ENCODE measurements at regions not wholly inside any gene's neighbourhood (a gene's known extent, or its start where the extent isn't known, plus 50 kb on each side); places are given as distances from the start of the nearest gene placed in this dataset.

DNA sequence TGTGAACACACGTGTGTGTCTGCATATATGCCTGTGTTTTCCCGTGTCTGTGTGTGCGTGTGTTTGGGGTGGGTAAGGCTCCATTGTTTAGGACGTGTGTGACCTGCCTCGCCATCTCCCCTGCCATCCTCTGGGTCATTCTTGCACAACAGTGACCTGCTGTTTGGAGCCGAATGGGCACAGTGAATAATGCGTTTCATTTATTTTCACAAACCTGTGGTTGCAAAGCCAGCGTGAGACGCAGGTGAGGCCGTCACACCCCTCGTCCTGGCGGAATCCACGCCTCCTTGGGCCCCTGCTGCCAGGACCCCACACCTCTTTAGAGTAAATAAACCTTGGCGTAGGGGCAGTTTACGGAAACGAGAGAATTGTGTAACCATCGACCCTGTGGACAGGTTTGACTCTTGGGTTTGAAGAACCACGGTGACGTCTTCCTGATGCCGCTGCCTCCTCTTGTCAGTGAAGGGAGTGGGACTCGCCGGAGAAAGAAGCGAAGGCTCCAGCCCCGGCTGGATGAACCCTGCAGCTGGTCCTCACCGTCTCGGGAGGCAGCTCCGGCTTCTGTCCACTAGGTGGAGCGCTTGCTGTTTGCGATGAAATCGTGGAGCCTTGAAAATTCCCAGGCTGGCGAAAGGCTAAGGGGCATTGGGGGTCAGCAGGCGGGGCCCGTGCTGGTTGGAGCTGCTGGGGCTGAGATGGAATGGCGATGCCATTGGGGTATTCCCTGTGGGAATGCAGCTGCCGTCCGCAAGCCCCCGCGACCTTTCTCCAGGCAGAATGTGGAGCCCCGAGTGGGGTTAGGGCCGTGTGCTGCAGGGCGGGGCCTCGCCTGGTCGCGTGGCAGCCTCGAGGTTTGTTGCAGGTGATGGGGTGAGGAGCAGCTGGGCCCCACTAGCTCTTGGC lies 81.1 kb downstream of the RTP5 start:
- H3K36me3 ChIP-seq (ENCODE audit: insufficient read depth, low read length) = no peaks in the 10 kb centered on the region
- H3K27me3 ChIP-seq (ENCODE audit: control insufficient read depth in 1 of 2, insufficient read depth in 2 of 2, low read length in 2 of 2) = peaks cover 0 to 8% of the 10 kb centered on the region in 2 donors
- H3K27ac ChIP-seq (ENCODE audit: low read depth, low read length) = no peak overlapping the region
- H3K9ac ChIP-seq (ENCODE audit: low read length) = no peak overlapping the region
- H3K4me3 ChIP-seq (ENCODE audit: low read depth in 1 of 2, low read length in 2 of 2) = no peak overlapping the region
- peaks cover 7% of the 10 kb centered on the region for H3K4me1 ChIP-seq (ENCODE audit: insufficient read depth, low read length)
- no peaks in the 10 kb centered on the region for H3K9me3 ChIP-seq (ENCODE audit: low read length)

DNA sequence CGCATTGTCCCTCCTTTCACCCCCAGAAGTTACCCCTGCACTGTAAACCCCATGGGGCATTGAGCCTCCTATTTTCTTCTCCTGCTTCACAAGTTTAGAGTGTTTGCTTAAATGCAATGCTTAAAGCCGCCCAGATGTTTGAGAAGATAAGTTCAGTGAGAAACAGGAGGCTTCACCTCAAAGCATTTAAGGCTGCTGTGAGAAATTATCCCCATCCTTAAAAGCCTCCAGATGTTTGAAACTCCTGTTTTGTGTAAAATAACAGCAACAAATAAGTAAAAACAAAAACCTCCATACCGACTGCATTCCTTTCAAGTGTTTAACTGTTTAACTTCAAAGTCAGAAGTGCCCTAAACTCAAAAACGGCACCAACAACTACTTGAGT lies 81.8 kb downstream of the RTP5 start:
- Histone ChIP-seq H3K36me3 (ENCODE audit: insufficient read depth, low read length) (no peaks in the 10 kb centered on the region), H3K27me3 (ENCODE audit: control insufficient read depth in 1 of 2, insufficient read depth in 2 of 2, low read length in 2 of 2) (peaks cover 0 to 8% of the 10 kb centered on the region in 2 donors), H3K9ac (ENCODE audit: low read length) (no peak overlapping the region), H3K4me3 (ENCODE audit: low read depth in 1 of 2, low read length in 2 of 2) (no peak overlapping the region), H3K9me3 (ENCODE audit: low read length) (no peaks in the 10 kb centered on the region), H3K4me1 (ENCODE audit: insufficient read depth, low read length) (peaks cover 7% of the 10 kb centered on the region), H3K27ac (ENCODE audit: low read depth, low read length) (no peak overlapping the region)

DNA sequence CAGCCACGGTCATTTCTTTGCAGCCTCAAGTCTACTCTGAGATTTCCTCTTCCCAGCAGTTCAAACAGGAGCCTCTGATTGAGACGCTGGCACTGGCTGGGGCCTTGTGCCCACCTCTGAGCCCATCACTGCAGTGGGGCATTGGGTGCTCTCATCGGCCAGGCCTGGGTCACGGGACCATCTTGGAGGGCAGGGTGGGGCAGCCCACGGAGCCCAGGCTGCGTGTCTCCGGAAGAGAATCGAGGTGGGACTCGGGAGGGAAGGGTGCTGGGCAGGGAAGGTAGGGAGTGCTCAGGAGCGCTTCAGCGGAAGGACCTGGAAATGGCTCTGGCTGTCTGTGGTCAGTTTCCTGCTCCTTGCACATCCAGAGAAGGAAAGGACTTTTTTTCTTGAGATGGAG lies 82.4 kb downstream of the RTP5 start:
- Histone ChIP-seq H3K9ac (ENCODE audit: low read length) (no peak overlapping the region), H3K27ac (ENCODE audit: low read depth, low read length) (no peak overlapping the region), H3K27me3 (ENCODE audit: control insufficient read depth in 1 of 2, insufficient read depth in 2 of 2, low read length in 2 of 2) (peaks cover 0 to 8% of the 10 kb centered on the region in 2 donors), H3K9me3 (ENCODE audit: low read length) (no peaks in the 10 kb centered on the region), H3K36me3 (ENCODE audit: insufficient read depth, low read length) (no peaks in the 10 kb centered on the region), H3K4me1 (ENCODE audit: insufficient read depth, low read length) (peaks cover 7% of the 10 kb centered on the region), H3K4me3 (ENCODE audit: low read depth in 1 of 2, low read length in 2 of 2) (no peak overlapping the region)

DNA sequence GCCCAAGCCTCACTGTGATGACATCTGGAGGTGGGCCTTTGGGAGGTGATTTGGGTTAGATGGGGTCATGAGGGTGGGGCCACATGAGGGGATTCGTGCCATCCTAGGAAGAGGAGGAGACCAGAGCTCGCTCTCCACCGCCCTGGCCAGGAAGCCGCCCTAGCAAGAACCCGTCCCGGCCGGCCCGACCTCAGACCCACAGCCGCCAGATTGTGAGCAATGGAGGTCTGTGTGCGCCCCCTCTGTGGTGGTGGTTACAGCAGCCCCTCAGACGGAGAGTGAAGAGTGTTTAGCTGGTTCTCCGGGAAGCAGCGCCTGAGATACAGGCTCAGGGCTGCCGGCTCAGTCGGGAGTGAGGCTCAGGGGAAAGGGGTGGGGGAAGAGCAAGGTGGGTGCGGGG lies 83.3 kb downstream of the RTP5 start:
- Histone ChIP-seq H3K9me3 (ENCODE audit: low read length) (no peaks in the 10 kb centered on the region), H3K36me3 (ENCODE audit: insufficient read depth, low read length) (no peaks in the 10 kb centered on the region), H3K27ac (ENCODE audit: low read depth, low read length) (no peak overlapping the region), H3K9ac (ENCODE audit: low read length) (no peak overlapping the region), H3K4me1 (ENCODE audit: insufficient read depth, low read length) (peaks cover 7% of the 10 kb centered on the region), H3K4me3 (ENCODE audit: low read depth in 1 of 2, low read length in 2 of 2) (no peak overlapping the region), H3K27me3 (ENCODE audit: control insufficient read depth in 1 of 2, insufficient read depth in 2 of 2, low read length in 2 of 2) (peaks cover 0 to 8% of the 10 kb centered on the region in 2 donors)

DNA sequence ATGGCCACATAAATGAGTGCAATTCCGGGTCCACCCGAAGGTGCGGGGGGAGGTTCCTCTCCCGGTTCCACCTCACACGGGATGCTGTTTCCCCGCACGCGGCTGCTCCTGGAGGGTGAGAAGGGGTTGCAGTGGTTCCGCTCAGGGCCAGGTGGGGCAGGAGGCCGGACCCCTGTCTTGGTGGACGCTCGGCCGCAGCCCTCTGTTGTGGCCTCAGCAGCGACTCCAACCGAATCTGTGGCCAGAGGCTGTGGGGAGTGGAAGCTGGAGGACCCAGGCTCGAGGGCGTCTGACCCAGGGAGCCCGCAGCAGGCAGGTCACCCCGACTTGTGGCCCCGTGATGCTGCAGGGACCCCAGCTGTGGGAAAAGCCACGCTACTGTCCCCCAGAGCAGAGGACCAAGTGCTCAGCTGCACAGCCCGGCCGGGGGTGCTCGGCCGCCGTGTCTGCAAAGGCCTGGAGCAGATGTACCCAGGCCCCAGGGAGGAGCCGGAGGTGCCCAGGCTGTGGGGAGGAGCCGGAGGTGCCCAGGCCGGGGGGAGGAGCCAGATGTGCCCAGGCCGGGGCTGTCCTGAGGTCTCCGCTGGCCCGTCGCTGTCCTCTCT lies 83.9 kb downstream of the RTP5 start:
- no peaks in the 10 kb centered on the region for H3K9me3 ChIP-seq (ENCODE audit: low read length)
- peaks cover 0 to 8% of the 10 kb centered on the region in 2 donors for H3K27me3 ChIP-seq (ENCODE audit: control insufficient read depth in 1 of 2, insufficient read depth in 2 of 2, low read length in 2 of 2)
- H3K9ac ChIP-seq (ENCODE audit: low read length) = no peak overlapping the region
- no peak overlapping the region for H3K4me3 ChIP-seq (ENCODE audit: low read depth in 1 of 2, low read length in 2 of 2)
- no peak overlapping the region for H3K27ac ChIP-seq (ENCODE audit: low read depth, low read length)
- H3K36me3 ChIP-seq (ENCODE audit: insufficient read depth, low read length) = no peaks in the 10 kb centered on the region
- peaks cover 7% of the 10 kb centered on the region for H3K4me1 ChIP-seq (ENCODE audit: insufficient read depth, low read length)

DNA sequence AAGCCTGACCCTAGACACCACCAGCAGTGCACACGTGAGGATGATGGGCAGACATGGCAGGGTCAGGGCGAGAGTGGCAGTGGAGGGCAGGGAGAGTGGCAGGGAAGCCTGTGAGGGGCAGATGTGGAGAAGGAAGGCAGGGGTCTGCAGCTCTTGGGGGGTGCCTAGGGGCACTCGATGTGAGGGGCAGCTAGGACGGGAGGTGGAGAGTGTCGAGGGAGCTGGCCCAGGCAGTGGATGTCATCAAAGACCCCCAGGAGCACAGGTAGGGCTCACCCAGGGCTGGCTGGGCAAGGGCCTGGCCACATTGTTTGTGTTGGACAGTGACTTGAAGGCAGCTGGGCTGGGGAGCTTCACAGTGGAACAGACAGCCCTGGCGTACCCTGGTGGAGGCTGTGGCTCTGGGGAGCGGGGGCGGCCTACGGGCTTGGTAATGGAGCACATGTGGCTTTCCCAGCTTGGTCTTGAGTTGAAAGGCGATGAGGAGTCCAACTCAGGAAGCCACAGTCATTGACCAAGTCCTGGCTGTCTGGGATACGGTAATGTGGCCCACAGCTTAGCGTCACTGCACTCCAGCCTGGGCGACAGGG lies 87.1 kb downstream of the RTP5 start:
- no peak overlapping the region for H3K9ac ChIP-seq (ENCODE audit: low read length)
- no peaks in the 10 kb centered on the region for H3K36me3 ChIP-seq (ENCODE audit: insufficient read depth, low read length)
- no peak overlapping the region for H3K27ac ChIP-seq (ENCODE audit: low read depth, low read length)
- no peaks in the 10 kb centered on the region for H3K27me3 ChIP-seq (ENCODE audit: control insufficient read depth in 1 of 2, insufficient read depth in 2 of 2, low read length in 2 of 2)
- H3K4me1 ChIP-seq (ENCODE audit: insufficient read depth, low read length) = no peaks in the 10 kb centered on the region
- H3K9me3 ChIP-seq (ENCODE audit: low read length) = no peaks in the 10 kb centered on the region
- H3K4me3 ChIP-seq (ENCODE audit: low read depth in 1 of 2, low read length in 2 of 2) = no peak overlapping the region

DNA sequence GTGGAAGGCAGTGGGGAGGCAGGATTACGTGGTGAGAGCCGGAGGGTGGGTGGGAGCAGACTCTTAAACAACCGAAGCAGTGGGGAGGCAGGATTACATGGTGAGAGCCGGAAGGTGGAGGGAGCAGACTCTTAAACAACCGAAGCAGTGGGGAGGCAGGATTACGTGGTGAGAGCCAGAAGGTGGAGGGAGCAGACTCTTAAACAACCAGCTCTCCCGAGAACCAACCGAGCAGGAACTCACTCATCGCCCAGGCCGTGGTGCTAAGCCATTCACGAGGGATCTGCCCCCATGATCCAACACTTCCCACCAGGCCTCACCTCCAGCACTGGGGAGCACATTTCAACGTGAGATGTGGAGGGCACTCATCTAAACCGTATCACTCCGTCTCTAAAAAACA lies 87.7 kb downstream of the RTP5 start:
- no peaks in the 10 kb centered on the region for H3K27me3 ChIP-seq (ENCODE audit: control insufficient read depth in 1 of 2, insufficient read depth in 2 of 2, low read length in 2 of 2)
- no peak overlapping the region for H3K4me3 ChIP-seq (ENCODE audit: low read depth in 1 of 2, low read length in 2 of 2)
- no peak overlapping the region for H3K27ac ChIP-seq (ENCODE audit: low read depth, low read length)
- H3K9ac ChIP-seq (ENCODE audit: low read length) = no peak overlapping the region
- H3K9me3 ChIP-seq (ENCODE audit: low read length) = no peaks in the 10 kb centered on the region
- H3K36me3 ChIP-seq (ENCODE audit: insufficient read depth, low read length) = no peaks in the 10 kb centered on the region
- H3K4me1 ChIP-seq (ENCODE audit: insufficient read depth, low read length) = no peaks in the 10 kb centered on the region

DNA sequence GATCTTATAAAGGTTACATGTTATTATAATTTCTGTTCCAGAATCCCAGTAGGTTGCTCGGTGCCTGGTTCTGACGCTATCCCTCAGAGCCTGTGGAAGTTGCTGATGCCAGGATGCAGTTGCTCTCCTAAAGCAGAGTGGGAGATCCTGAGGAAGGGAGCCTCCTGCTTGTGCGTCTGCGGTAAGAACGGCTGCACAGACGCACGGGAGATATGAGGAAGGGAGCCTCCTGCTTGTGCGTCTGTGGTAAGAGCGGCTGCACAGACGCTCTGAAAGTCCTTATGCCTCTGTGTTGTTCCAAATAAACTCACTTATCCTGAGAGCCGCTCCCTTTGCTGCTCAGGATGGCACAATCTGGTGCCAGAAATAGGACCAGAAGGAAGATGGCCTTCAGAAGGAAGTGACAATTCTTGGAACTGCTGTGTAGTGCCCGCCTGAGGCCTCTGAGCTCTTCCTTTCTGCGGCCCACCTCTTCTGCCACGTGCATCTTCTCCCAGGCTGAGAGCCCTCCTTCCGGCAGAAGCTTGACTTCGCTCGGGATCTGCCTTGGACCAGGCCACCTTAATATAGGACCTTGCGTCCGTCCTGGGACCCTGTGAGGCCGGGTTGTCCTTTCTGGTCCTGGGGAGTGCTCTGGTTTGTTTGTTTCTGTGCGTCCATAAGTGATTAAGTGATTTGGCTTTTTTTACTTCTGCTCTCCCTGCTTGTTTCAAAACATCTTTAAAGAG lies 89.5 kb downstream of the RTP5 start:
- Histone ChIP-seq H3K9me3 (ENCODE audit: low read length) (no peaks in the 10 kb centered on the region), H3K27me3 (ENCODE audit: control insufficient read depth in 1 of 2, insufficient read depth in 2 of 2, low read length in 2 of 2) (no peaks in the 10 kb centered on the region), H3K4me1 (ENCODE audit: insufficient read depth, low read length) (no peaks in the 10 kb centered on the region), H3K27ac (ENCODE audit: low read depth, low read length) (no peak overlapping the region), H3K4me3 (ENCODE audit: low read depth in 1 of 2, low read length in 2 of 2) (no peak overlapping the region), H3K36me3 (ENCODE audit: insufficient read depth, low read length) (no peaks in the 10 kb centered on the region), H3K9ac (ENCODE audit: low read length) (no peak overlapping the region)

DNA sequence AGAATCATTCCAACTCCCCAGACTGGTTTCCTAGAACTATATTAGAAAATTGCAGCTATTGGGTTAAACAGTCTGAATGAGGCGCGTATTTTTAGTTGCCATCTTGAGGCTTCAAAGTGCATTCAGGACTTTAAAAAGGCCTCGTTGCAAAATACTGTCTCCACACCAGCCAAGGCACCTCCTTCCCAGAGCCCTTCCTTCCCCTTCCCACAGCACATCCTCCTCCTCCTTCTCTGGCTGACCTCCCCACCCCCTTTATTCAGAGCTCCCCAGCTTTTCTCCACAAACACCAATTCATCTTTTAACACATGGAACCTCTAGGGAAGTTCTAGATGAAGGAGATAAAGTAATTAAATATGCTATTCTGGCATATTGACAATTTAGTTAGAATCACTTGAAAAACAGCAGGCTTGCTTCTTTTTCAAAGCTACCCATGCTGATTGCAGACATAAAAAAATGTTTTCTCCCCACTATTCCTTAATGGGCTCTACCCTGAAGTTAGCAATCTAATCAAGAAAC lies 90.3 kb downstream of the RTP5 start:
- Histone ChIP-seq H3K27ac (ENCODE audit: low read depth, low read length) (no peak overlapping the region), H3K27me3 (ENCODE audit: control insufficient read depth in 1 of 2, insufficient read depth in 2 of 2, low read length in 2 of 2) (no peaks in the 10 kb centered on the region), H3K9ac (ENCODE audit: low read length) (no peak overlapping the region), H3K9me3 (ENCODE audit: low read length) (no peaks in the 10 kb centered on the region), H3K4me3 (ENCODE audit: low read depth in 1 of 2, low read length in 2 of 2) (no peak overlapping the region), H3K4me1 (ENCODE audit: insufficient read depth, low read length) (no peaks in the 10 kb centered on the region), H3K36me3 (ENCODE audit: insufficient read depth, low read length) (no peaks in the 10 kb centered on the region)

DNA sequence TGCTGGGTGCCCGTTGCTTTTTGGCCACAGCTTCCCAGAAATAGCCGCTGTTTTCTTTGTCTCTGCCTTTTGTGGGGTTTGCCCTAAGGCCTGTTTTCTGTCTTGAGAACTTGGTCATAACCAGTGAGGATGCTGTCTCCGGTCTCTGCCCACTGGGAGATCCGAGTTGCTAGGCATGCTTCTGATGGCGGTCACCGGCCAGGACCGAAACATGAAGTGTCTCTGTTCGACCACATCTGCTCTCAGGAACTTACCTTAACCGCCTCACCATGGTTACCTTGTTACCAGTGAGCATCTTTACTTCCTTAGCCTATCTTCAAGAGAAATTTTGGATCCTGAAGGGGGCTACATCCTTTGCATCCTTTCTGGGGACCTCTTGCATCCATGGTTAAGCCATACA lies 91.9 kb downstream of the RTP5 start:
- H3K9ac ChIP-seq (ENCODE audit: low read length) = no peak overlapping the region
- no peak overlapping the region for H3K27ac ChIP-seq (ENCODE audit: low read depth, low read length)
- H3K4me1 ChIP-seq (ENCODE audit: insufficient read depth, low read length) = peaks cover 10% of the 10 kb centered on the region
- H3K36me3 ChIP-seq (ENCODE audit: insufficient read depth, low read length) = no peaks in the 10 kb centered on the region
- no peaks in the 10 kb centered on the region for H3K9me3 ChIP-seq (ENCODE audit: low read length)
- H3K27me3 ChIP-seq (ENCODE audit: control insufficient read depth in 1 of 2, insufficient read depth in 2 of 2, low read length in 2 of 2) = no peaks in the 10 kb centered on the region
- no peak overlapping the region for H3K4me3 ChIP-seq (ENCODE audit: low read depth in 1 of 2, low read length in 2 of 2)

DNA sequence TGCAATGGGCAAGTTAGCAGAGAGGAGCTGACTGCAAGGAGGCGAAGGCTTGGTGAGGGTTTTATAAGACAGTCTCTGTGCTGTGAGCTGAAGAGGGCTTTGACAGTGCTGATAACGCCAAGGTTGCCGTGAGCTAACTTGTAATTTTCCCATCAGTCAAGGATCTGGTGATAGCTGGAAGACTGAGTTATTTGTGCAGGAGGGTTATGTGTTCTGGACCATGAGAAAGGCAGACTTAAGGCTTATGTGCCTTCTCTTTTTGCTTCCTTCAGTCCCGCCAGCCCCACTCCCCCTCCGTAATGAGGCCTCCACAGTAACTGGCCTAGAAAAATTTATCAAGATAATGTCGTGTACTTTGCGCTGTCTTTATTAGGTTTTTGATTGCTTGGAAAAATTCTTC lies 94.6 kb downstream of the RTP5 start:
- H3K9me3 ChIP-seq (ENCODE audit: low read length) = no peaks in the 10 kb centered on the region
- H3K4me3 ChIP-seq (ENCODE audit: low read depth in 1 of 2, low read length in 2 of 2) = no peak overlapping the region
- H3K4me1 ChIP-seq (ENCODE audit: insufficient read depth, low read length) = peaks cover 10% of the 10 kb centered on the region
- H3K36me3 ChIP-seq (ENCODE audit: insufficient read depth, low read length) = no peaks in the 10 kb centered on the region
- H3K27me3 ChIP-seq (ENCODE audit: control insufficient read depth in 1 of 2, insufficient read depth in 2 of 2, low read length in 2 of 2) = no peaks in the 10 kb centered on the region
- no peak overlapping the region for H3K27ac ChIP-seq (ENCODE audit: low read depth, low read length)
- H3K9ac ChIP-seq (ENCODE audit: low read length) = no peak overlapping the region
